ENCODE measurements at regions not wholly inside any gene's neighbourhood (a gene's known extent, or its start where the extent isn't known, plus 50 kb on each side); places are given as distances from the start of the nearest gene placed in this dataset.
"Not testable (repeated sequence)": the region's sequence is repeated elsewhere in the genome, so short reads cannot be mapped to it uniquely, and the experiment has no call there.

DNA sequence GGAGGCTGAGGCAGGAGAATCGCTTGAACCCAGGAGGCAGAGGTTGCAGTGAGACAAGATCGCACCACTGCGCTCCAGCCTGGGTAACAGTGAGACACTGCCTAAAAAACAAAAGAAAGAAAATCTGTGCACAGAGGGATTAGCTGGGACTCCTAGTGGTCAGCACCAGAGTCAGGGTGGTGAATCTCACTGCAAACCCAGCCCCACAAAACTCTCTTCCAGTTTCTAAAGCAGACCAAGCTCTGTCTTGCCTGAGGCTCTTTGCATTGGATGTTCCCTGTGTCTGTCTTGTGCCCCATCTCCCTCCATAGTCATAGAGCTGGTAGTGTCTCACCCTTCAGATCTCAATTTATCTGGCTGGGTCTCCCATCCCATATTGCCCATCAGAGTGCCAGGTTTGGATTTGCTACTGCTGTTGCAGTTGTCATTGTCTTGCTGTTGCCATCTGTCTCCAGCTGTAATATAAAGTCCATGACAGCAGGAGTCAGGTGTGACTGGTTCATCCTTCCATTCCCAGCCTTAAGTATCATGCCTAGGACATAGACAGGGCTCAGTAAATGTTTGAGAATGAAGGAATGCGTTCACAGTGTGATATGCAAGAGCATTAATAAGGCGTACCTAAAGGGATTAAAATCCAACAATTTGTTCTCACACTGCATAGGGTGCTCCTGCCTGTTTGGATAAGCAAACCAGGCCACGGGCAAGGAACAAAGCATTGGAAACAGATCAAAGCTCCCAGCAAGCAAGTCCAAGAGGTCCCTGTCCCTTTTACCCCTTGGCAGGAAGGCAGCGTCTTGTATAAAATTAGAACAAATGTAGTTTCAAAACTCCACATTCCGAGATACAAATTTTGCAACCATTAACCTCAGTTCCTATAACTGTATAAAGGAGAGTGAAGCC is 614.6 kb upstream of the CDH5 start:
- DNase-seq, result no peak

- no peak for DNase-seq
Measured at GRCh38 chr16:65749506-65749905, 617.0 kb upstream of the CDH5 start.

DNA sequence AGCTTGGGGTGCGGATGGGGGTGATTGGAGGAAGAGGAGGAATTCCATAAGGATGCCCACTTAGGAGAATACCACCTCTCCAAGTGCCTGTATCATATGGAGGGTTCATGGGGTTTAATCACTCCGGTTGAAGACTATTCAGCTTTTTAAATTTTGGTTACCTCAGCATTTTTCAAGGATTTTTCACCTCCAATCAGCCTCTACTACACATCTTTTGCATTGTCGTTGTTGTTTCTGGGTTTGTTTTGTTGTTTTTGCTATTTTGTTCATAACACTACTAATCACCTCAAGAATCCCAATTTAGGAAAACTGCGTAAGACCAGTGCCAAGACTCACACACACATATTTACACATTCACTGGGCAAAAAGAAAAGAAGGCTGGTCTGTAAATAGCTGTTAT is 619.5 kb upstream of the CDH5 start:
- no peak for DNase-seq

GRCh38 chr16:65745201-65745708 is 621.2 kb upstream of the CDH5 start:
- no peak for DNase-seq

DNA sequence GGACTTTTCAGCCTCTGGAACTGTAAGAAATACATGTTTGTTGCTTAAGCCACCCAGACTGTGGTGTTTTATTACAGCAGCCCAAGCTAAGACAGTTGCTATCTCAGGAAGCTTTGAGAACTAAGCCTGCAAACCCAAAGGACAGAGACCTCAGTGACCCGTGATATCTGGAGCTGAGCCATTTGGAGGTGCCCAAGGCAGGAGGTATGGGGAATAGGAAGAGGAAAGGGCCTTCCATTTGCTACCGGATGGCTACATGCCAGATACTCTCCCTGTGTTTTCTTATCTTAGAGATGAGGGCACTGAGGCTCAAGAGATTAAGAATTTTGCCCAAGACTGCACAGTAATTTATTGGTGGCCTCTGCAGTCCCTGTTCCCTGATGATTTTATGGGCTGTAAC is 622.1 kb upstream of the CDH5 start:
- no peak for DNase-seq

DNA sequence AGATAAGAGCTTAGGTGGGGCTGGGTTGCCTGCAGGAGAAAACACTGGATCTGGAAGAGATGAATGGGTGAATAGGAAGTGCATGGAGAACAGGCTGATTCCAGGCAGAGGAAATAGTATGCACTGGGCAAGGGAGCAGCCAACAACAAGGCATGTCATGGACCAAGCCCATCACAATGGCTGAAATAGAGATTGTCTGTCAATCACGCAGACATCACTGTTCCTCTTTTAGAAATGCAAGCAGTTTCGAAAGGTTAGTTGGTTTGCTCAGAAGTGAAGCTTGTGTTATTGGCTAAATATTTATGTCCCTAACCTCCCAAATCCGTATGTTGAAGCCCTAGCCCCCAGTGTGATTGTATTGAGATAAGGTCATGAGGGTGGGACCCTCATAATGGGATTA is 621.7 kb upstream of the CDH11 start:
- no peak for DNase-seq

- DNase-seq, result no peak
Measured at GRCh38 chr16:65740711-65741110, 618.8 kb upstream of the CDH11 start.

DNA sequence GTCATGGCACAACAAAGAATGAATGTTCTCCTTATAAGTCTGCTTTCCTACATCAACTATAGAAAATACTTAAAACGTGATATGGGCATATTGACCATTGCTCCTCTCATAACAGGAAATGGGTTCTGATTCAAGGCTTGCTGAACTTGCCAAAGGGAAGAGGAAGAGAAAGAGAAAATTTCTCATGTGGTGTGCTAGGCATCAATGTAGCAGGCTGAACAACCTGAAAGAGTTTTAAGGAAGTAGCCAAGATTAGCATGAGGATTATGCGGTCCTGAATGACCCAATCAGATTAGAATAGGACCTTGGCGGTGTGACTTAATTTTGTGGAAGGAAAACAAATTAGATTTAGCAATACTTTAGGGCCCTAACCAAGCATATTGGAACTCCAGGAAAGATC is 617.7 kb upstream of the CDH11 start:
- DNase-seq, result no peak

GRCh38 chr16:65737831-65738230 is 616.0 kb upstream of the CDH11 start:
- no peak for DNase-seq

DNA sequence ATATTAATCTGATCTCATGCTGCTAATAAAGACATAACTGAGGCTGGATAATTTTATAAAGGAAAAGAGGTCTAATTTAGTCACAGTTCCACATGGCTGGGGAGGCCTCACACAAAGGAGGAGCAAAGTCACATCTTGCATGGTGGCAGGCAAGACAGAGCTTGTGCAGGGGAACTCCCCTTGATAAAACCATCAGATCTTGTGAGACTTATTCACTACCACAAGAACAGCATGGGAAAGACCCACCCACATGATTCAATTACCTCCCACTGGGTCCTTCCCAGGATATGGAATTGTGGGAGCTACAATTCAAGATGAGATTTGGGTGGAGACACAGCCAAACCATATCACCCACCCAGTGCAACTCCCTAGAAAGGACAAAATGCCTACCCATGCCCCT is 613.8 kb upstream of the CDH11 start:
- DNase-seq, result not testable (repeated sequence)

DNA sequence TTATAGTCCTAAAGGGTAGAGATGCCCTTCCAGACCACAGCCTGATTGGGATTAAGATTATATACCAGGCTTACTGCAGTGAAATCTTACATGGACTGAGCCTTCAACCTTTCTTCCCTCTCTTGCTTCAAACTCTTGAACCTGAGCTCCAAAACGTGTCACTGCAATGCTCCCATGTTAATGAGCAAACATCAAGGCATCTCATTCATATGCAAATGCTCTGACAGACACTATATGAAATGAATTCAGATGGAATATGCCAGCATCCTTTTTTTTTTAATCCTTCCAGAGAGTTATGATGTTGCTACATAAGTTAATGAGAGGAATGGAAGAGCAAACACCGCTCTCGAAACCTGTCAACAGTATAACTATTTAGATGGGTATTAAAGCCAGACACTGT is 611.9 kb upstream of the CDH11 start:
- no peak for DNase-seq

GRCh38 chr16:65731833-65732232 is 610.0 kb upstream of the CDH11 start:
- no peak for DNase-seq

- DNase-seq, result no peak
Measured at GRCh38 chr16:65728652-65729051, 606.8 kb upstream of the CDH11 start.

- DNase-seq, result no peak
Measured at GRCh38 chr16:65728167-65728566, 606.3 kb upstream of the CDH11 start.

DNA sequence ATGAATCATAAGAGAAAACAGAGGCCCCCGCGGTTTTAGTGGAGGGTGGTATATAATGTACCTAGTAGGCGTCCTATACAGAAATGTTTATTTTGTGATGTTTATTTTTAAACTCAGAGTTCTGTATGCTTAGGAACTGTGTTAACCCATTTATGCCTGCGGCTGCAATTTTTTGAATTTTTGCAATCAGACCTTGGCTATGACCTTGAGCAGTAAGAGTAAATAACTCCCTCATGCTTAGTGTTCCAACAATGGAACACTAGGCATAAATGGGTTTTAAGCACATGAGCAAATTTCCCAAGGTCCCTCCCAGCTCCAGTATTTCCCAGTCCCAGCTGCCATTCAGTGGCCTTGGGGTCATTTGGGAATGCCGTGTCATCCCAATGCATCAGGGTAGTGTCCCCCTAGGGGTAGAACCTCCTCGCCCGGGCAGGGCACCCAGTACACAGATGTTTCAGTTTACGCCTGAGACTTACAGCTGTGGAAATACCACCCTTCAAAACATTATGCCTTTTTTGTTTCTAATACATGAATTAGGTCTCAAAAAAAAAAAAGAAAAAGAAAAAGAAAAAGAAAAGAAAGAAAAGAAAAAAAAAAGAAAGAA is 605.8 kb upstream of the CDH11 start:
- no peak for DNase-seq

DNA sequence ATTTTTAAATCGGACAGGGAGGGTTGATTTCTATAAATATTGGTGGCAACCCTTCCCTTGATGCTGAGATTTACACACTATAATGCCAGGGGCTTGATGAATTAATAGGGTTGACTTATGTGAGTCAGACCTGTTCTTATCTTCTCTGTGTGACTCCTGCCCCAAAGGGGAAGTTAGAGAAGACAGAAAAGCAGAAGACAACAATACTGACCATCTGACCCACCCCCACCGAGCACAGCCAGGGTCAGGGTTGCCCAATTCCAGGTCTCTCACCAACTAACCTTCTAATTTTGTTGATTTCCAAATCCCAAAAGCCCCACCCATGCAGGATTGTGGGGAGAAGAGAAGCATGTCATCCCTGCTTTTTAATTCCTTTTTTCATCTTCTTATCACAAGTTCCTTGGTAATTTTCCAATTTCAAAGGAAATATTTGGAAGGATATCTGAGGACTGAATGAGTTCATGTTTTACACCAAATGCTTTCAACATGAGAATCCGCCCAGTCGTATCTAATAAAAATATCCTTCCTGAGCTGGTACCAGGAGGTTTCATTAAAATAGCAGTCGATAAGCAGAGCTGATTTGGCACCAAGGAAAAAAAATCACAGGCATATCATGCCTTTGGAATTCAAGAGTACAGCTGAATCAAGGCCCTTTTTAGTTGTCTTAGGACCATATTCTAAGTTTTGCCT is 603.4 kb upstream of the CDH11 start:
- DNase-seq, result no peak

GRCh38 chr16:65722429-65722828 is 600.6 kb upstream of the CDH11 start:
- no peak for DNase-seq

- no peak for DNase-seq
Measured at GRCh38 chr16:65717846-65718245, 596.0 kb upstream of the CDH11 start.

DNA sequence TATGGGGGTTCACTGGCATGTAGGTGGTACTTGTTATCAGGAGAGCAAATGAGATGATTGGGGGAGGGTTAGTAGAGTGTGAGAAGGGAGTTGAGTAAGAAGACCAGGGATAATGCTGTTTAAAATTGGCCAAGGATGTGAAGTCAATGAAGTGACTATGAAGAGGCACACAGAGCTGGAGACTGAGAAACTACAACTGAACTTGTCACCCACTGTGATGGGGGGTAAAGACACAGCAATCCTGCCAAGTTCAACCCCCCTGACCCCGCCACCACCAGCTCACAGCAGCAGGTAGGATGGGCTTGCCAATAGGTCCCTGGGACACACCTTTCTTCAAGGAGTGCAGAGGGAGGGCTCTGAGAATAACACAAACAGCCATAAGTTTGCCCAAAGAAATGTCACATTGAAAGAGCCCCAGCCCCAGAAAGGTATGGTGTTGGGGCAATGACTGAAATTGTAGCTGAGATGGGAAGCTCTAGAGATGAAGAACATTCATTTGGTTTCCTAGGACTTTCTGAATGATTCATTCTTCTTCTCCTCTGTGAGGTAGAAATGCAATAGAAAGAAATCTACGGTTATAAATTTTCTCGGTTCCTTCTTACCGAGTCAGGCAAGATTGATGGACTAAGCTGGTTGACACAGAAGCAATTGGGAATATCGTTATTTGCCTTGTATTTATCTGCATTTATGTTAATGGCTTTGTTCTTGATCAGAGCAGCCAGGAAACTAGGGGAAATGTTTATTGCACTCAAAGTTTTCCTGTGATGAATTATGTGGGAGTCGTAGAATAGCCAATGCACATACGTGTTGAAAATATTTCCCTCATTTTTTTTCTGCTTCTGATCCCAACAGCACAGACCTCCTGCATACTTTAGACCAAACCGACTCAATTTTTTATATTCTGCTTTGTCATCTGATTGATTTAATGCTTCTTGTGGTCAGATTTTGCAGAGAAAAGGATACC is 595.2 kb upstream of the CDH11 start:
- no peak for DNase-seq

DNA sequence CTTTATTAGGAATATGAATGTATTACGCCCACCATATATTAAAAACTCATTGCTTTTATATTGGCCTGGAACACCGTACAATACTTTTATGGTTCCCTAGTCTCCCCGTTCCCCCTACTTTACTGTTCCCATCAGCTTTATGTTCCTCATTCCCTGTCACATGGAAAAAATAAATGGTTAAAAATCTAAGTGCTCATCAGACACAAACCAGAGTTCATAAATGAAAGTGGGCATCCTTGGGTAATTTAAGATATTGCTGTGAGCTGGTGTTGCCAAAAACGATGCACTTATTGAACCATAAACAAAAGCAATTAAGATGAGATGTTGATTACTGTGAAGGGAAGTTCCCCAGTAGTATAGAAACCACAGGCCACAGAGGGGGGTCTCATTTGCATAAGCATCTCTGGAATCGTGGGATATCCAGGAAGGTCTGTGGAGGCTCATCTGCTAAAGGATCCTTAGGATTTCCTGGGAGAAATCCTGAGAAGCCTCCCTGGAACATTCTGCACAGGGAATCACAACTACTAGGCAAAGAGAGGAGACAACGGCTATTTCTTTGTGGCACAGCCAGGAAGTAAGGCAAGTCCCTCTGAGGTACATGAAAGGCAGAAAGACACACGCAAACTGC is 591.4 kb upstream of the CDH11 start:
- DNase-seq, result no peak

DNA sequence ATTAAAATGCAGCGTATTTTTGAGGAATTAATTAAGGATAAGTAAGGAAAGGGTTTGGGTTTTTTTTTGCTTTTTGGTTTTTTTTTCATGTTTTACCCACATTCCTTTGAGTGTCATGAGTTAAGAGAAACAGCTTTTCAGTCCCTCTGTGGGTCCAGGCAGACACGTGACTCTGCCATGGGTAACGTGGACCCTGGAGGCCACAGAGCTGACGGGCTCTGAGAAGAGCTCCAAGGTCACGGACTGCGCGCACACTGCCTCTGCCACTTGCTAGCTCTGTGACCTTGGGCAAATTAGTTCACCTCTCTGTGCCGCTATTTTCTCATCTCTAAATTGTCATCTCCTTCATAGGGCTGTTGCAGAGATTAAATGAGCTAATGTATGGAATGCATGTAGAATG is 588.2 kb upstream of the CDH11 start:
- no peak for DNase-seq

GRCh38 chr16:65704866-65705265 is 583.0 kb upstream of the CDH11 start:
- no peak for DNase-seq

Measured in activated naive CD4-positive, alpha-beta T cell (primary cell).